ENCODE measurements at regions not wholly inside any gene's neighbourhood (a gene's known extent, or its start where the extent isn't known, plus 50 kb on each side); places are given as distances from the start of the nearest gene placed in this dataset.
"Not testable (repeated sequence)": the region's sequence is repeated elsewhere in the genome, so short reads cannot be mapped to it uniquely, and the experiment has no call there.

DNA sequence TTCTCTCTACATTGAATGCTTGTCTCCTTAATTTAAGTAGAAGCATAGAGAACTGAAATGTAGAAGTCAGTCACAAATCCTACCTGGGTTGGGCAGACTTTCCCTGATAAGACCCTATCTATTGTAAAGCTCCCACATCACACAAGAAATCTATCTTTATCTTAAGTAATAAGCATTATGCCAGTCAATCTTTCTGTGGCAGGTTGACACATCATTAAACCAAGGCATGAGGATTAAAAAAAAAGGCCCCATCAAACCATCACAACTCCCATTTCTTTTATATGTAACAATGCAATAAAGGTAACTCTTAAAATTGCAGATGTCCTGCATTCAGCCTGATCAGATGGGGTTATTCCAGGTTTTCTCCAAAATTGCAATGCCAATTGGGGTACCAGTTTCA, 311.8 kb downstream of the TOX3 start:
- no peak for DNase-seq (ENCODE audit: low spot score)

DNA sequence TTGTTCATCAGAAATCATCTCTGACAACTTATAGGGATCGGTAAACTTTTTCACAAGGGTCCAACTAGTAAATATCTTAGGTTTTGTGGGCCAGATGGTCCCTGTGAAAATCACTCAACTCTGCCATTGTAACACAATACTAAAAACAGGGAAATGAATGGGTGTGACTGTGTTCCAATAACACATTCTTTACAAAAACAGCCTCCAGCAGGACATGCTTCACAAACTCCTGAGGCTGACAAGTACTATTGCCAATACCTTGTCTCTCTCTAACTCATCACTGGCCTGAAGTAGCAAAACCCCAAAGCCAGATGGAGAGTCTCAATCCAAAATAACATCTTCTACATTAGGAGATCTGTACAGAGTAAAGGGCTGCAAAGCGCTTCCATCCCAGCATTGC, 312.3 kb downstream of the TOX3 start:
- DNase-seq (ENCODE audit: low spot score) = no peak

DNA sequence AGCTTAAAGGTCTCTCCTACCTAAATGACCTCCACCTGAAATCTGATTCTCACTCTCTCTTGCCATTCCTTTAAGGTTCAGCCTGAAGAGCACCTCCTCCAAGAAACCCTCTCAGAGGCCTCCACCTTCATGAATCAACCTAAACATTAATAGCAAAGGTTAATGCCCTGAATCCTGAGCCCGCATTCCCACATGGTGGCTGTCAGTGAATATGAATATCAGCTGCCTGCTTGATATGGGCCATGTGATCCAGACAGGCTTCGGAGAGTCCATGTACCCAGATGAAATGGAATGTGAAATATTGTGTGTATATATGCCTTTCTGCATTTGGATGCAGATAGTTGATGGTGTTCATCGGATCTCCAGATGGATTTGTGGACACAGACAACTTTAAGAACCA, 317.5 kb downstream of the TOX3 start:
- no peak for DNase-seq (ENCODE audit: low spot score)

DNA sequence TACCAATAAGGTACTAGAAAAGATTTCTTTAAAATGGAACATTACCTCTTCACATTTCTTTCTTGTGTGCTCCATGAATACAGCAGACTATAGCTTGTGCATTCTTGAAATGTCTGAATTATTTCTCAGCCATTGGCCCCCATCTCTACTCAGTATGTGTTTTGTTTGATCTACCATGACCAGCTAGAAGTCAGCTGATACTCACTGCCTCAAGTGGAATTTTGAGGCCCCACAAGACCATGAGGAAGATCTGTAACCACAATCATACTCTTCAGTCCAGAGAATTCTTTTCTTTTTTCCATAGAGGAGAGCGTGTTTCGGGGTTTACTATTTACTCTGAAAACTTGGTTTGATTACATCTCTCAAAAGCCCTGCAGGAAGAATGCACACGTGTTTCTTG, 319.1 kb downstream of the TOX3 start:
- no peak for DNase-seq (ENCODE audit: low spot score)

DNA sequence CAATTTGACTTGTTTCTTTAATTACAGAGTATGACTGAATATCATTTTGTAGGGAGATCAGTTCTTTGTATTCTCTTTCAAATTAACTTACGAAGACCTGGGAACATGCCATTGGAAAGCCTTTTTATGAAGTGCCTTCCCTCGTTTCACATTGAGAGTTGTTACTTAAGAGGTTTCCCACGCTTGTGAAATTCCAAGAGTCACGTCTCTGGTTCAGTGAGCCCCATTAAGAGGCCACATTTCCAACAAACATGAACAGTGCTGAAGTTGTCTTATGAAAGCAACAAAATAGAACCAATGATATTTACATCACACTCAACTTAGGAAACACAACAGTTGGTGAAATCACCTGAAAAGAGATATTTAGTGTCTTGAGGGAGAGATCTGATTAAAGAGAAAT, 334.1 kb downstream of the TOX3 start:
- no peak for DNase-seq (ENCODE audit: low spot score)

DNA sequence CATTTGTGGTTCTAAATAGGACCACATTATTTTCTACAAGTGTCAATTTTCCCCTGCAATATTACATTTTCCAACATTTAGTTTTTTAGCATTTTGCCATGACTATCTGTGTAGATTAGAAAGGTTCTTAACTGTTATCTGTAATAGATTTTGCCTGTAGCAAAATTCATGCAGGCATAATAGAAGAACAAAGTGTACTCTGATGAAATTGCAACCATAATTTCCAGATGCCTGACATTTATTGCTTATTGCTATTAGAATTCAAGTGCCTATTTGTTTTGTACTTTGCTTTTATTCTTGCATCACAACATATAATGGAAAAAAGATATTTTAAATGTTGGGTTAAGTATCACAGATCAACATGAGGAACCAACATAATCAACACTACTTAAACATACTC, 337.7 kb downstream of the TOX3 start:
- DNase-seq (ENCODE audit: low spot score) = no peak

DNA sequence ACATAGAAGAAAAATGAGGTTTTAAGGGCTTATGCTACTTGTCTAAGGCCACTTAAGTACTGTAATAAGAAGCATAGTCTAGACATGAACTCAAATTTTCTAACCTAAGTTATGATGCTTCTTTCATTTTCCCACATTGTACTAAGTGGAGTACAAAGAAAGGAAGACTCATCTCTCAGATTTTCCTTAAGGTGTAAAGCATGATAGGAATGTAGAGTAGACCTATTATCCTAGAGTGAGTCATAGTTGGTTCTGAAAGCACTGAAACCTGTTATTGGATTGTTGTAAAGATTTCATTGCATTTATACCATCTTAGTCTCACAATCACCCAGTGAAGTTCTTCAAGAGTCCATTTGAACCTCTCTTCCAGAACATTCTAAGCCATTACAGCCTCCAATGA, 343.8 kb downstream of the TOX3 start:
- DNase-seq (ENCODE audit: low spot score) = no peak

DNA sequence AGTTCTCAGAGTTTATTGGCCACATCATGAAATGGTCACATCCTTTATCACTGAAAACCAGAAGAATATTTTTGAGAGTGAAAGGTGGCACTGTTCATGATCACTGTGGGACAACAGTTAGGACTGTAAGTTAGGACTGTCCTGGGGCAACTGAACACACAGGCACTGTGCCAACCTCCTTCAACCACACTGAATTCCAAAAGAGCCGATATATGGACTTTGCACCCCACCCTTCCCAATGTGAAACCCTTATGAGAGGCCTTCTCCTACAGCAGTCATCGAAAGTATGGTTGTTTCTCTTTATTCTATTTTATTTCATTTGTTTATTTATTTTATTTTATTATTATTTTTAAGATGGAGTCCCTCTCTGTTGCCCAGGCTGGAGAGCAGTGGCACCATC, 353.5 kb downstream of the TOX3 start:
- no peak for DNase-seq (ENCODE audit: low spot score)

DNA sequence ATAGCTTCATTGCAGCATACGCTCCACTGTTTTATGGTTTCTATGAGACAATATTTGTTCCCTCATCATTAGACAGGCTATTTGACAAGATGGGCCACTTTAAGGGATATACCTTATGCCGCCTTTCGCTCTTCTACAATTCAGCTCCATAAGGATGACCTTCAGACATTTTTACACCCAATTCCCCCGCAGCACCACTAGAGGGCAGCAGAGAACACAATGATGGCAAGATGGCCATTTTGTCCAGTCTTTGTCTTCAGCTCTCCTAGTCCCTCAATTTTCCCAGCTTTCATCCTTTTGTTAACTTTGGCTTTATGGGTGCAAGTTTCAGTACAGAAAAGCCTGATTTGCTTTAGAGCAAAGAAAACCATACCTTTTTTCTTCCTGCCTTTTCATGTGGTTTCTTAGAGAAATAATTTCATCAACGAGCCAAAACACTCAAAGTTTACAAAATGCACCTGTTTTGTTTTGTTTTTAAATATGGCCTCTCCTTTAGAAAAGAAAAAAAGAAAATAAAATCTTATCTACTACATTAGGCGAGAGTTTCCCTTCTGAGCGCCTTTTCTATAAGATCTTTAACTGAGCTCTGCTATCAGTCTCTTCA, 355.3 kb downstream of the TOX3 start:
- DNase-seq (ENCODE audit: low spot score) = peak; percentile 76

DNA sequence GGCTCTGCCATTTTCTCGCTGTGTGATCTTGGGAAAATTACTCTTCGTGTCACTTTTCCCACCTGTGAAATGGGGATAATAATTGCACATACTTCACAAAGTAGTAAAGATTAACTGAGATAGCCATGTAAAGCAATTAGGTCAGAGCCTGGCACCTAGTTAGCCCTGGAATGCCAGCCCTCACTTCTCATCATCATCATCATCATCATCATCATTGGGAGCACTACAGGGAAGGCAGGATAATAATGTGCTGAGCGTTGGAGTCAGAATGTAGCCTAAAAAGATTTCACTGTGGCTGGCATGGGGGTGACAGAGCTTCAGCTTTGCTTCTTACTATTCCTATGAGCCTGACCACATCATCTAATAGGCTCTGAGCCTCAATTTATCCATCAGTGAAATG, 362.6 kb downstream of the TOX3 start:
- DNase-seq (ENCODE audit: low spot score) = no peak

DNA sequence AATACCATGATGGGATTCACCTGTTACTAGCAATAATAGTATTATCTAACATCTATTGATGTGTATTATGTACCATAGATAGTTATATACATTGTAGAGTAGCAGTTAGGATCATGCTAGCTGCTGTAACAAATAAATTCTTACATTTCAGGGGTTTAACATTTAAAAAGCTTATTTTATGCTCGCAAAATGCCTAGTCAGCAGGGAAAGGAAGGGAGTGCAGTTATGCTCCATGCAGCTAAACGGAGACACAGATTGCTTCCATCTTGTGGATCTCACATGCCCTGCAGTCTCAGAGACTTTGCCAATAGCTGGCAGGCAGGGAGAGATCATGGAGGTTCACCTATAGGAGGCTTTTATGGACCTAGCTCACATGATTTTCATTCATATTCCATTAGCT, 364.1 kb downstream of the TOX3 start:
- no peak for DNase-seq (ENCODE audit: low spot score)

DNA sequence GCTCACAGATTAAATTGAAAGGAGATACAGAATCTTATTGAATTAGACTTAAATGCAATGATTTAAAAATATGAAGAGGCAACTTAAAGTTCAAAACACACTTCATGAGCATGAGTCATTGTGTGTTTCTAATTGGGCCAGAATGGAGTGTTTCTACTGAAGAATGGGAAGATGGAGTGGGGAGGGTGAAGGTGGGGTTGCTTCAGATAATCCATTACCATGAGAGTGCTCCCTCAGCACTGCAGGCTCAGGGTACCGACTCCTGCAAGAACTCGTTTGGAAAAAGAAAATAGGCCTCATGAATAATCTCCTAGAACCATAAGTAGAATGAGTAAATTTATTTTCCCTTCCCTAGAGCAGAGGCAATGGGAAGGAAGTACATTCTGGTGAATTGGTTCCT, 372.8 kb downstream of the TOX3 start:
- DNase-seq (ENCODE audit: low spot score) = no peak

DNA sequence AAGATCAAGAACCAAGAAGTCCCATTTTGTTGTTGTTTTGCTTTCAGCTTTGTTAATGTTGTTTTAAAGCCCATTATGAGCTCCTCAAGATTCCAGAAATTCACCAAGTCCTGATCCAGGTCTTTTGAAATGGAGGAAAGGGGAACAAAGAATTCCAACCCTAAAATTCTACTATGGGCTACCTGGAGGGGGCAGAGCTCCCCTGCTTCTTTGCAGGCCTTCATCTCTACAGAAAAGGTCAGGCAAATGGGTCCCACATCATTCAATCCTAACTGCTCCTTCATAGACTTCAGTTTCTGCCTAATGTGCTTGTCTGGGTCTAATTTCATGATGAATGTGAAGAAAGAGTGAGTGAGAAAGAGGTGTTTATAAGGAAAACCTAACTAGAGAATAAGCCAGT, 375.5 kb downstream of the TOX3 start:
- DNase-seq (ENCODE audit: low spot score) = no peak

DNA sequence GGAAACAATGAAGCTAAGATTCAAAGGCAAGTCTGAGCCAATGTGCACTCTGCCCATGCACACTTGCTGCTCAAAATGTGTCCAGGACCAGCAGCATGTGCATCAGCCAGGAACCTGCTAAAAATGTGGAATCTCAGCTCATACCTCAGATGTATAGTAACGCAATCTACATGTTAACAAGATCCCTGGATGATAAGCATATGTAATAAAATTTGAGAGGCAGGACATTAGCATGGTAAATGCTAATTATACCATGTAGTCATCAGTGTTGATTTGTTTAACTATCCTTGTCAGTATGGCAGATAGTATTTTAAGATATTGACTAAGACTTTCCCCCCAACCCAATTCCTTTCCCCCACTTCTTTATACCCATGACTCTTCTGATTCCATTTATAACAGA, 379.6 kb downstream of the TOX3 start:
- DNase-seq (ENCODE audit: low spot score) = no peak

DNA sequence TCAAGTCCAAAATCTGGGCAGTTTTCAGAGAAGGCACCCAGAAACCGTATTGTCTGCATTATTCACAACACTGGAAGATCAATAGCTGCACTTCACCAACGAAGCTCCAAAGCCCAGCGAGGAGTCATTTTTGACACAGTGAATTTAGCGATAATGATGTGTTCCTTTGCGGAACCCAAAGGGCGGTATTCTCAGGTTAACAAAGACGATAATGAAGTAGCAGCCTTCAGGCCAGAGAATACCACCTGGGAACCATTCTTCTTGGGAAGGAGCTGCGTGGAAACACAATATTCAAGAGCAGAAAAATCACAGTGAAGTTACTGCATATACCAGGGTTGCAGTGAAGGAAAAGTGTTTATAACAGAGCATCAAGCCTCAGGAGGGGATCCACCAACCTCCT, 381.0 kb downstream of the TOX3 start:
- DNase-seq (ENCODE audit: low spot score) = no peak

DNA sequence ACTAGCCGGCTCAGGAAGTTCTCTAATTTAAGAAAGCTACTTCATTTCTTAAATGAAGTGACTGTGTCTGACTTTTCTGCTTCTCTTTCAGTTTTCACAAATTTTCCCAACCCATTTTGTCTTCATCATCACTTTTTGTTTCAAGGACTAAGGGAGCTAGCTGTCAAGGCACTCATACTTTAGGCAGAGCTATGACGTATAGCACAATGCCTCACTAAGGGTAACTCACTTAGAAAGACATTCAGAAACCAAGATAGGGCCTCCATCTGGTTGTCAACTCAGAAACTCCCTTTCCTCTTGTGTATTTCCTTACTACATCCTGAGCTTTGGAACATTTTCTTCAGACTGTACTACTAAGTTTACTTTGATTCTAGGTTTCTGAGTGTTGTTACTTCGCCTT, 397.9 kb downstream of the TOX3 start:
- DNase-seq (ENCODE audit: low spot score) = no peak

DNA sequence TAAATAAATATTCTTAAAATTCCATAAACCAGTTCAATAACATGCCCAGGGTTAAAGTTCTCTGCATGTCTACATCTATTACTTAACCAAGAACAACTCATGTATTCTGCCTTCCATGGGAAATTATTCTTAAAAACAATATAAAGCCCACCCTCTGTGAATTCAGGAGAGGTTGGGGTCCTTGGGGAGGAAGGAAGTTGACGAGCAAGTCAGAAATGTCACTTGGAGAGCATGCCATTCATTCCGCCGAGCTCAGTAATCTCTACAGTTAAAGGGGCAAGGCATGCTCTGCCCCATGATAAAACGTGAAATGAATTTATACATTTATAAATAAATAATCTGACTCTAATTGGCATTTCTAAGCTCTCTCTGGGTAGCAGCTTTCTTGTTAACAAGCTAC, 405.1 kb downstream of the TOX3 start:
- no peak for DNase-seq (ENCODE audit: low spot score)

DNA sequence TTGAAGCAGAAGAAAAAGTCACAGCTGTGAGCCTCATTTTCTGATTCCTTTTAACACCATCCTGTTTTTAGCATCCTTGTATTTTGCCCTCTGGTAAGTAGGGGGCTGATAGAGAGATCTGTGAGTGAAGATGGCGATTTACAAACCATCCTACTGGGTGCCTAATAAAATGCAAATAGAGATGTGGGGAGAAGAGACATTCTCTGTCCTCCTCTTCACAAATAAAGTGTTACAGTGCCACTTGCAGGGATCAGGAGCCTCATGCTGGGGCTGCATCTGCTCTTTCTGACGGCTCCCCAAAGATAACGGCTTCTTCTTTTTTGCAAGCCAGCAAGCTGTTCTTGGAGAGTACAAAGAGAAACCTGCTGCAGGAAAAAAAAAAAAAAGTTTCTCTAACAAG, 418.6 kb downstream of the TOX3 start:
- DNase-seq (ENCODE audit: low spot score) = no peak

DNA sequence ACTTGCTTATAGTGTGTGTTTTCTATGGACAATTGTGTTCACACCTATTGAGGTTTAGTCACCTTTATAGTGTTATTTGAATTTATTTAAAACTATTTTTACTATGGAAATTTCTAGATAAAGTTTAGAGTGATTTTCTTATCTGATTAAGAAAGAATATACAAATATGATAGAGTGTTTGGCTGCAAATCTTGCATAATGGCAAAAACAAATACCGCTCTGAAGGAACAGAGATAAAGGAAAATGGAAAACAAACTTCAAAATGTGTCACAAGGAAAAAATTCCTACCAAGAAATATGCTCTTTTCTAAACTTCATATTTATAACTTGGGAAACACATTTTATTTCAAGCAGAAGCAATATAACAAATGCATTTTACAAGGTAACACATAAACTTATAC, 423.1 kb downstream of the TOX3 start:
- DNase-seq (ENCODE audit: low spot score) = no peak

DNA sequence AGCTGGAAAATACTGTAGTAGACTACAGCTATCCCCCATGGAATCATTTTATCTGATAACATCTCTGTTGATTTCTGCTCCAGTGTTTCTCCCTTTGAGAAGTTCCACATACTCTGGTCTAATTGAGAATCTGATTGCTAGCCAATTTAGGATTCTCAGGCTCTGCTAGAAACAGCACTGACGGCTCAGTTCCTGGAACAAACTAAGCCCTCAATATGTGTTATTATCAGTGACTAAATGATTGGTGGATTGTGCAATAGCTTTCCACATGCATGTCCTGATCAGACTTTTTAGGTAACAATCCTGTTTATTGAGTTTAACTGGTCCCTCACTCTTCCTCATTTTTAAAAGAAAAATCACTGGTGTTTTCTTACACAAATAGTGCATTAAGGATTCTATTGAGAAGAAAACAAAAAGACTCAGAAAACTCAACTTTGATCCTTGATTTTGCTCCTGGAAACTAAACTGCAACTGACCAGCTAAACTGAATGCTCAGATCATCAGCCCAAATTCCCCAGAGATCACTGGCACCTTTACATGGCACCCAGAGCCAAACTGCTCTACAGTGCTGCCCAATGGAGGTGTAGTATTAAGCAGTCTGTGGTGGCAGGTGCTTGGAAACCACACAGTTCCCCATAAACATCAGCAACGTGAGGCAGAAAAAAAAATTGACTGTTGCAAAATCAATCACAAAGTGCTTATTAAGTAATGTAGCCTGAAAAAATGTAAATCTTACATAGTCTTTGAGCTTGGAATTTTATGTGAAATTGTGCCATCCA, 423.7 kb downstream of the TOX3 start:
- no peak for DNase-seq (ENCODE audit: low spot score)

DNA sequence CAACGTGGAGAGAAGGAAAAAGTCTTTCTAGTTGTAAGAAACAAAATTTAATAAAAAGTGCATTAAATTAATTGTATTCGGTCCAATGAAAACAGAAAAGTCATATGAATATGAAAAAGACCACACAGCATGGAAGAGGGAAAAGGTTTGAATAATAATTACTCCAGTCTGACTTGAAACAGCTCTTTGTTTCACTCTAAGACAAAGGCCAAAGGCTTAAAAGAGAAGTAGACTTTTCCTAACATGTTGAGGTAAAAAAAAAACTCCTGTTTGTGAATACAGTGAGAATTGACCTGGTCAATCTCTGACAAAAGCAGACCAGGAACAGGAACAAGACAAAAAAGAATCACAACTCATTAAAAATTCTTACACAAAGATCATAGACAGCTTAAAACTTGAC, 429.8 kb downstream of the TOX3 start:
- no peak for DNase-seq (ENCODE audit: low spot score)

DNA sequence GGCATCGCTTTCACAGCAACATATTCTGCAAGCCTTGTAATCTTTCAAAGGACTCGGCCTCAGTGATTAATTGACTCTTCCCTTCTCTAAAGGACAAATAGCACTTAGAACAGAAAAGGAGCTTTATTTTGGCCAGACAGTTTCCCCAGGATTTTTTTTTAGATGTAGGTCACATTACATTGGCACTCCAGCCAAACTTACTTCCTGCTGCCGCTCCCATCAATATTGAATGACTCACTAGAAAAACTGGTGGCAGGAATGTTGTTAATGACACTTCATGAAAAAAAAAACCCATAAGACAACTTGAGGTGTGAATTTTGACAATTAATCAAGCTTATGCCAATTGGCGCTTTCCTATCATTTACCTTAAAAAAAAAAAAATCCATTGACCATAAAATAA, 432.6 kb downstream of the TOX3 start:
- no peak for DNase-seq (ENCODE audit: low spot score)

DNA sequence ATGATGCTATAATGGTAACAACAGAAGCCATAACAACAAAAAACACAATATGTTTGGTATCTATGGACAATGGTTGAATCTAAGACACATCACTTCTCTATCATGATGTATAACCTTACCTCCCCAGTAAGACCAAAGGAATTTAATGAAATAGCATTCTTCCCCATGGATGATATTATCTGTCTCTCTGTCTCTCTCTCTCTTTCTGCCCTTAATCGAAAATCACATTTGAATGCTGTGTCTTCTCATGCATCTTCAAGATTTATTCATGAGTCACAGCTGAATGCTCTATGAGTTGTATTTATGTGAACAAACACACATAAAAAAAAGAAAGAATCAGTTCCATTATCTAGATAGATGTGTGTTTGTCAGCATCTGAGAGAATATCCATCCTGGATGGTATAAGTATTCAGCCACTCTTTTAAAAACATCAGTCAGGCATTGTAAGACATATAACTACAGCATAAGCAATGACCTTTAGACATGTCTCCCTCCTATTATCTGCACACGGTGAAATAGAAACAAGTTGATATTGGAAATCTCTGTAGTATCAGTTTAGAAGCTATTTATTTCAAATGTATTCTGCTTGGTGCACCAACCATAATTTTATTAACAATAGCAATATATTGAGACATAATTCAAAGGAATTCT, 433.3 kb downstream of the TOX3 start:
- no peak for DNase-seq (ENCODE audit: low spot score)

DNA sequence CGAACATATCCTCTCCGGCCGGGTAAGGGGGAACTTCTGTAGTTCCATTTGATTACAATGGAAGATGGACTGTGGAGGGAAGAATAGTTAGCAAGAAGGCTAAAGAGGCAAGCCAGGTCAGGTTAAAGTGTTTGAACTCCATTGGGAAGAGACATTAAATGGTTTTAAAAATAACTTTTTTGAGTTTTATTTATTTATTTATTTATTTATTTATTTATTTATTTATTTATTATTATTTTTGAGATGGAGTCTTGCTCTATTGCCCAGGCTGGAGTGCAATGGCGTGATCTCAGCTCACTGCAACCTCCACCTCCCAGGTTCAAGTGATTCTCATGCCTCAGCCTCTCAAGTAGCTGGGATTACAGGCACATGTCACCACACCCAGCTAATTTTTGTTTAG, 441.9 kb downstream of the TOX3 start:
- not testable (repeated sequence) for DNase-seq (ENCODE audit: low spot score)

All from ecto neural progenitor cell (in vitro differentiated cells).